ENCODE measurements at regions not wholly inside any gene's neighbourhood (a gene's known extent, or its start where the extent isn't known, plus 50 kb on each side); places are given as distances from the start of the nearest gene placed in this dataset.
A peak's percentile ranks its signal among the peaks of the same experiment; 100 is the strongest.

GRCh38 chr10:3467052-3467951, 294.7 kb upstream of the PITRM1 start:
- H3K9me3 Mint-ChIP-seq (ENCODE audit: insufficient read depth) = no peaks in the 10 kb centered on the region
- H3K4me1 Mint-ChIP-seq = peaks cover 6% of the 10 kb centered on the region
- H3K27me3 ChIP-seq (replicated peaks in 1 of 4; ENCODE audit: control extremely low read depth in 1 of 4, control insufficient read depth in 3 of 4, insufficient read depth in 4 of 4, low read length in 3 of 4) = no peaks in the 10 kb centered on the region
- H3K9me3 ChIP-seq (ENCODE audit: control extremely low read depth in 1 of 3, control insufficient read depth in 2 of 3, insufficient read depth in 1 of 3, low read length in 2 of 3) = no peaks in the 10 kb centered on the region
- H3K9ac ChIP-seq (ENCODE audit: low read length) = no peak overlapping the region
- H3K79me2 ChIP-seq (ENCODE audit: control insufficient read depth, insufficient read depth, low read length) = no peaks in the 10 kb centered on the region
- H3K4me3 Mint-ChIP-seq = no peak overlapping the region
- 92% methylated on average over 22 of the region's 23 CpGs for WGBS (ENCODE audit: insufficient coverage)
- no peaks in the 10 kb centered on the region for H3K36me3 ChIP-seq (replicated peaks in 1 of 2; ENCODE audit: control extremely low read depth in 1 of 2, control insufficient read depth in 1 of 2, extremely low read depth in 1 of 2, insufficient read depth in 2 of 2, low read length in 1 of 2)
- no peak overlapping the region for H2AFZ ChIP-seq (ENCODE audit: insufficient read depth, low read depth, low read length, poor library complexity, severe bottlenecking)
- no peak overlapping the region for H3K4me2 ChIP-seq (replicated peaks; ENCODE audit: low read depth, low read length, poor library complexity, severe bottlenecking)
- ATAC-seq (ENCODE audit: low read depth) (no peak), DNase-seq (no peak)
- H3K27ac Mint-ChIP-seq = no peak overlapping the region
- CTCF ChIA-PET = no interaction called here
- intact Hi-C loops (cut with micrococcal nuclease) = no loop called here
- H3K27ac ChIP-seq (ENCODE audit: low read length in 2 of 2) = no peak overlapping the region
- peaks cover 6% of the 10 kb centered on the region in 2 donors for H3K4me1 ChIP-seq (ENCODE audit: control insufficient read depth in 2 of 2, insufficient read depth in 2 of 2, low read length in 2 of 2)
- peak overlapping the region in 1 of 5 experiments; percentile 40 for H3K4me3 ChIP-seq (ENCODE audit: control extremely low read depth in 1 of 5, extremely low read depth in 1 of 5, insufficient read depth in 1 of 5, low read depth in 2 of 5, low read length in 4 of 5)
- POLR2A ChIA-PET = no interaction called here
- TF ChIP-seq EZH2 (IDR thresholded peaks at IDR 0.05; ENCODE audit: borderline replicate concordance, insufficient read depth, low read depth, low read length, poor library complexity, severe bottlenecking) = no peak
- TF ChIP-seq CTCF (IDR thresholded peaks at IDR 0.05) = no peak
- H3K27me3 Mint-ChIP-seq = no peaks in the 10 kb centered on the region
- H4K20me1 ChIP-seq (ENCODE audit: control insufficient read depth, insufficient read depth, low read length, poor library complexity, severe bottlenecking) = no peaks in the 10 kb centered on the region

GRCh38 chr10:3465406-3465891, 292.9 kb upstream of the PITRM1 start:
- H3K27me3 Mint-ChIP-seq = no peaks in the 10 kb centered on the region
- Histone ChIP-seq H3K9me3 (ENCODE audit: control extremely low read depth in 1 of 3, control insufficient read depth in 2 of 3, insufficient read depth in 1 of 3, low read length in 2 of 3) (no peaks in the 10 kb centered on the region), H3K36me3 (replicated peaks in 1 of 2; ENCODE audit: control extremely low read depth in 1 of 2, control insufficient read depth in 1 of 2, extremely low read depth in 1 of 2, insufficient read depth in 2 of 2, low read length in 1 of 2) (no peaks in the 10 kb centered on the region), H3K9ac (ENCODE audit: low read length) (no peak overlapping the region), H3K4me1 (ENCODE audit: control insufficient read depth in 2 of 2, insufficient read depth in 2 of 2, low read length in 2 of 2) (no peaks in the 10 kb centered on the region), H4K20me1 (ENCODE audit: control insufficient read depth, insufficient read depth, low read length, poor library complexity, severe bottlenecking) (no peaks in the 10 kb centered on the region), H2AFZ (ENCODE audit: insufficient read depth, low read depth, low read length, poor library complexity, severe bottlenecking) (peak overlapping the region; percentile 50), H3K79me2 (ENCODE audit: control insufficient read depth, insufficient read depth, low read length) (no peaks in the 10 kb centered on the region), H3K4me2 (replicated peaks; ENCODE audit: low read depth, low read length, poor library complexity, severe bottlenecking) (no peak overlapping the region), H3K27ac (ENCODE audit: low read length in 2 of 2) (no peak overlapping the region), H3K4me3 (ENCODE audit: control extremely low read depth in 1 of 5, extremely low read depth in 1 of 5, insufficient read depth in 1 of 5, low read depth in 2 of 5, low read length in 4 of 5) (no peak overlapping the region), H3K27me3 (replicated peaks in 1 of 4; ENCODE audit: control extremely low read depth in 1 of 4, control insufficient read depth in 3 of 4, insufficient read depth in 4 of 4, low read length in 3 of 4) (no peaks in the 10 kb centered on the region)
- WGBS (ENCODE audit: insufficient coverage) = 87% methylated on average over 9 of the region's 11 CpGs
- ChIA-PET CTCF (no interaction called here), POLR2A (no interaction called here)
- H3K4me3 Mint-ChIP-seq = no peak overlapping the region
- no peak overlapping the region for H3K27ac Mint-ChIP-seq
- DNase-seq = no peak
- no peak for TF ChIP-seq CTCF (IDR thresholded peaks at IDR 0.05)
- no peak for TF ChIP-seq EZH2 (IDR thresholded peaks at IDR 0.05; ENCODE audit: borderline replicate concordance, insufficient read depth, low read depth, low read length, poor library complexity, severe bottlenecking)
- intact Hi-C loops (cut with micrococcal nuclease) = no loop called here
- no peak for ATAC-seq (ENCODE audit: low read depth)
- H3K4me1 Mint-ChIP-seq = no peaks in the 10 kb centered on the region
- H3K9me3 Mint-ChIP-seq (ENCODE audit: insufficient read depth) = no peaks in the 10 kb centered on the region

Measured in B cell (primary cell).